SH-SY5Y (cell line): ENCODE measurements at regions not wholly inside any gene's neighbourhood (a gene's known extent, or its start where the extent isn't known, plus 50 kb on each side); places are given as distances from the start of the nearest gene placed in this dataset.

Source experiments
- GATA2 ChIP-seq: IDR thresholded peaks from 2 replicates; pipeline ENCODE4 v1.6.1; 2011; ENCODE audit warnings: mild to moderate bottlenecking, low read depth, low read length
- GATA3 ChIP-seq: IDR thresholded peaks from 2 replicates; pipeline ENCODE4 v1.6.1; 2011; ENCODE audit warnings: low read depth, mild to moderate bottlenecking, low read length, moderate library complexity

DNA sequence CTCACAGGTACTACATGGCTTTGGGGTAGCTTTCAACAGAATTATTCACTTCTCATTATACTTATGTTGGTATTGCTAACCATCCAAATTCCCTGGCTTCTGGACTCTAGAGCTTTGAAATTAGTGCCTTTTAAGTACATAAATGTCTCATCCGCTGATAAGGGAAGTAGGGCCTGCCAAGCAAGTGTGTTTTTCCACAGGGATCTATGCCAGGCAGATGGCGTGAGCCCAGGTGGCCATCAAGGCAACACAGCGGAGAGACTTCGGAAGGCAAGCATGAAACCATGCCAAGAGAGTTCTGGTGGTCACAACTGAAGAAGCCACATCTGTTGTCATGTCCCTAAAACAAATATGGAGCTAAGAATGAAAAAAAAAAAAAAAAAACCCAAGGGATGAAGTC lies 503.1 kb upstream of the LCORL start:
- TF ChIP-seq GATA3 (no peak), GATA2 (no peak)
